ENCODE measurements at regions not wholly inside any gene's neighbourhood (a gene's known extent, or its start where the extent isn't known, plus 50 kb on each side); places are given as distances from the start of the nearest gene placed in this dataset.
"Not testable (repeated sequence)": the region's sequence is repeated elsewhere in the genome, so short reads cannot be mapped to it uniquely, and the experiment has no call there.

DNA sequence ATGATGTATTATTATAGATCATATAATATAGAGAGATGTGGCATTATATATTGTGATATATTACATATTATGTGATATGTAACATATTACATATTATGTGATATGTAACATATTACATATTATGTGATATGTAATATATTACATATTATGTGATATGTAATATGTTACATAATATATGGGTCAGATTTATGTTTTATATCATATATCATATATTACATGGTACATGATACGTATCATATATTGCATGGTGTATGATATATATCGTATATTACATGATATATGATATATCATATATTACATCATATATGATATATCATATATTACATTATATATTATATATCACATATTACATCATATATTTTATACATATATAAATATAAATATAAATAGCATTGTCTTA lies 164.1 kb upstream of the NEBL start:
- no peak for DNase-seq (ENCODE audit: low read depth)

DNA sequence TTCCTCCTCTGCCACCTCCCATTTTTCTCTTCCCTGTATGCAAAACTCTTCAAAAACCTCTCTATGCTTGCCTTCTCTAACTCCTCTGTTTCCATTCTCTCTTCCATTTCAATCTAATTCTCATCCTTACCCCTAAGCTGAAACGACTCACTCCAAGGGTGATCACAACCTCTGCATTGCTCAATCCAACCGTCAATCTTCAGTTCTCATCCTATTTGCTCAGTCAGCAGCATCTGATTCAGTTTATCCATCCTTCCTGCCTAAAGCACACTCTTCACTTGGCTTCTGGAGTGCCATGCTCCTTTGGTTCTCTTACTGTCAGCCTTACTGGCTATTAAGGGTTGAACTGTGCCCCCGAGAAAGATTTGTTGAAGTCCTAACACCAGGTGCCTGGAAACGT lies 163.5 kb upstream of the NEBL start:
- DNase-seq (ENCODE audit: low read depth), result no peak

DNA sequence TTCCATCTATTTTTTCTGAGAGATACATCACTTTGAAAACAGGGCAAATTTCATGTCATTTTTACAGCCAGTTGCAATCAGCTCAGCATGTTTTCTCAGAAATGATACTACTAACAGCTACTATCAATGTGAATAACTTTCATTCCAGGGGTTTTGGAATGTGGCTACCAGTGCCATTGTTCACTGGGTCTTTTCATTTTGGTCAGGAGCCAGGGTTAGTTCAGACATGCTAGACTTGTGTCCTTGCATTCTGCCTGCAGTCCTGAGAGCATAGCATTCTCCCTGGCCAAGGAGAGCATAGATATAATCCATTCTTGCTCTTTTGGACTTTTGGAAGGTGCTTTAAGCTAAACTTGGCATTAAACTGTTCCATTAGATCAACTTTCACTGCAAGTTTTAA lies 160.9 kb upstream of the NEBL start:
- DNase-seq (ENCODE audit: low read depth), result no peak

DNA sequence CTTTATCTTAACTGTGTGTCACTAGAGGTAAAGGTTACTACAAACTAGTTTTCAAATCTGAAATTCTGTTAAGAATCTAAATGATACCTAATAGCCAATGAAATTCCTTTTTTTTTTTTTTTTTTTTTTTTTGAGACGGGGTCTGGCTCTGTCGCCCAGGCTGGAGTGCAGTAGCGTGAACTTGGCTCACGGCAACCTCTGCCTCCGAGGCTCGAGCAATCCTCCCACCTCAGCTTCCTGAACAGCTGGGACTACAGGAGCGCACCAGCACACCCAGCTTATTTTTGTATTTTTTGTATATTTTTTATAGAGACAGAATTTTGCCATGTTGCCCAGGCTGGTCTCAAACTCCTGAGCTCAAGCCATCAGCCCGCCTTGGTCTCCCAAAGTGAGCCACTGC lies 160.3 kb upstream of the NEBL start:
- no peak for DNase-seq (ENCODE audit: low read depth)

DNA sequence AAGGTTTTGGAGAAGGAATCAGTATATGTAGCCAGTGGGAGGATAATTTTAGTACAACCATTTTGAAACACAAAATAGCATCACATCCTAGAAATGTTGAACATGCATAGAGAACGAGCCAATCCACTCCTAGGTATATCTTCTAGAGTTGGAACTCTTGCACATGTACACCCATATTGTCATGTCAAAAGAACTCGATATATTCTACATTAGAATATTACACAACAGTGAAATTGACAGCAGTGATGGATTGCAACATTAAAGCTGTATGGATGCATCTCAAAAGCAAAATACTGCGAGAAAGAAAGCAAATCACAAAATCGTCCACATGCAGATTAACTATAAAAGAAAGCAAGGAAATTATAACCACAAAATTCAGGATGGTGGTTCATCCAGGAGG lies 159.3 kb upstream of the NEBL start:
- DNase-seq (ENCODE audit: low read depth), result no peak

DNA sequence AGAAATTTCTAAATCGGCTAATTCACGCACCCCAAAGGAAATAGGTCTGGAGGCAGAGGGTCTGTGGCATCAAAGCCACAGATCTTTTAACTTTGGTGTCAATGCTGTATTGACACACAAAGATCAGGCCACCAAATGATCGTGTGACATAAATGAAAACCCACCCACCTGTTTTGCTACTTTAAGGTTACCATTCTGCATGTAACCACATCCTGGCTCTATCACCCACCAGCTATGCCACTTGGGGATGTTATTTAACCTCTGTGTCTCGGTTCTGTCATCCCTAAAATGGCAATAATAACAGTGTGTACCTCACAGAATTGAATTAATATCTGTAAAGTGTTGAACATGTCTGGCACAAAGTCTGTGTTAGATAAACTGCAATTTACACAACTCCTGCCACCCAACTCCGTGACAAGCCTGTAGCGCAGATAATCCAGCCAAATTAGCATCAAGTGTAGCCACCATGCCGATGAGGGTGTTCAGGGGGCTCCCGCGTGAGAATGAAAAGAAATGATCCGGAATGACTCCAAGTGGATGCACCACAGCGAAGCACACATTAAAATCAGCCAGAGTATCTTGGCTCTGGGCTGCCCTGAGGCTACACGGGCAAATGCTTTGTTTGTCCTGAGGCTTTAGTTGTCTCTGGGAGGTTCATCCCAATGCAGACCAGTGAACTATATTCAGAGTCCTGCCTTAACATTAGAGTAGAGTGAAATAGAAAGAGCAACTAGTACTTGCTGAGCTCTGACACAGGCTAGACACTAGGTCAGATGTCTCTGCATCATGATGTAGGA lies 158.4 kb upstream of the NEBL start:
- DNase-seq (ENCODE audit: low read depth), result no peak

DNA sequence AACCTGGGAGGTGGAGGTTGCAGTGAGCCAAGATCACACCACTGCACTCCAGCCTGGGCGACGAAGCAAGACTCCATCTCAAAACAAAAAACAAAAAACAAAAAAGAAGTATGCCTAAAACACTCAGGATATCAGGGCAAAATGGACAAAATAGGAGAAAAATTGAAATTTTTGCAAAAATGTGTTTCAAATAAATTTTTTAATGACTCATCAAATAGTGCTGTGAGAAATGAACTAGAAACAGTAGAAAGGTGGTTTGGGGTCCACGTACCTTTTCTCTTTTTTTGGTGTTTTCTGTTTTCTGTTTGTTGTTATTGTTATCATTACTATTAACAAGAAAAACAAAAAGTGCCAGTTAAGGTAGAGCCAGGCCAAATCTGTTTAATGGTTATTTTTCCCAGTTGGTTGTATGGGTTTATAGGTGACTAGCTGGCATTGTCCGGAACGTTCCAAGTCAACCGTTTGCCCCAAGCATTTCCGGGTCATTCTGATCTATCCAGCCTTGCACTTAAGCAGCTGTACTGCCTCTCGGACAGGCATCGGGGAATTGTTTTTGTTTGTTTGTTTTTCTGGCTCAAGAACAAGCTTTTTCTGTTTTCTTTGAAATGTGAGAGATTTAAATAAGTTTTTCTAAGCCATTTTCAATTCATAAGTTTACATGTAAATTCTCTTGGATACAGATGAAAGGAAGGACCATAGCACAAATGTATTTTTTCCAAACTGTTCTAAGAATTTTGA lies 157.0 kb upstream of the NEBL start:
- DNase-seq (ENCODE audit: low read depth), result no peak

DNA sequence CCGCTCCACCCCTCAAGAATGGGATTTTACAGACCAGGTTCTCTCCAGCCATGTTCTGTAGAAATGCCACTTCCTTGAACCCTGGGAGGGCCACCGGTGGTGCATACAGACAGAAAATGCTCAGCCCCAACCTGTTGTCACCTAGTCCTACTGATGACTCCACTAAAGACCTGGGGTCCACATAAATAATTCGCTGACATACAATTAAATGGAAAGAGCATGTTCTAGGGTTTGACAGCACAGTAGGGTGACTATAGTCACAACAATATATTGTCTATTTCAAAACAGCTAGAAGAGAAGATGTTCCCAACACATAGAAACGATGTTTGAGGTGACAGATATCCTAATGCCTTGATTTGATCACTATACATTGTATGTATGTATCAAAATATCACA lies 155.6 kb upstream of the NEBL start:
- no peak for DNase-seq (ENCODE audit: low read depth)

DNA sequence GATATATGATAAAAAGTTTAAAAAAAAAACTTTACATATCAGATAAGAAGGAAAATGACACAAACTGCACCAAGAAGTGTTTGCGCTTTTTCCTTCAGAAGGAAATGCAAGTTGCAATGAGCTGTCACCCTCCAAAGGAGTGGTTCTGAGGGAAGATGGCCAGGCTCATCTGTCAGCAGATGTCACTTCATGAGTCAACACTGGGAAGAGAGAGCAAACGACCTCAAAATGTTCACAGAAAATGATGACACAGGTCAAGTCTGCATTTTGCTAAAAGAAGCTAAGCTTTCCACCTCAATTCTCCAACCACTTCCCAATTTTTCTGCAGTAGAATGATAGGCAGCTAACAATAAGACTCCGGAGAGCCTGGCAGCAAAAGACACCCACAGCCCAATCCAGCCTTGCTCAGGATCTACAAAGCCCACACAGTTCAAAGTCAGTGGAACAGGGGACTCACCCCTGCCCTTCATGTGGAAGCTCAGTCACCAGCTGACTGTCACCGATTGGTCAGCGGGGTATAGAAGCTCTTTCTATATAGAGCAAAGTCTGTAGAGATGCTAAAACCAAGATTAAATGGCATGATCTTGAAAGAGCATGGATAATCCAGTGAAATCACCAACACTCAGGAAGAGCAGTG lies 155.1 kb upstream of the NEBL start:
- DNase-seq (ENCODE audit: low read depth), result no peak

DNA sequence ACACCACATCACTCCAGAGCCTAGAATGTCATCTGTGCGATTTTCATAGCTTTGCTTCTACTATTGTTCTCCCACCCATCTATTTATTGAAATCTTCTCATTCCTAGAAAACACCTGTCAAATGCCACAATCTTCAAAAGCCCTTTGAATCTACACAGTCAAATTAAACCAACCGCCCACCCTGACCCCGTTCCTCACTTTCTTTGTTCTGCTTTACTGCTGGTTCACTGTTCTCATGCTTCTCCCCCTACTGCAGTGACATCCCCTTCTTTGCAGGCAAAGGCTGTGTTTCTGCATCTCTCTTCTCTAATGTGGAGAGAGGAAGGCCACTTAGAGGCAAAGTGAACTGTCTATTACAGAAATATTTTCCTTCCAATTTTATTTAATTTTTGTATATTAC lies 152.4 kb upstream of the NEBL start:
- DNase-seq (ENCODE audit: low read depth), result no peak

DNA sequence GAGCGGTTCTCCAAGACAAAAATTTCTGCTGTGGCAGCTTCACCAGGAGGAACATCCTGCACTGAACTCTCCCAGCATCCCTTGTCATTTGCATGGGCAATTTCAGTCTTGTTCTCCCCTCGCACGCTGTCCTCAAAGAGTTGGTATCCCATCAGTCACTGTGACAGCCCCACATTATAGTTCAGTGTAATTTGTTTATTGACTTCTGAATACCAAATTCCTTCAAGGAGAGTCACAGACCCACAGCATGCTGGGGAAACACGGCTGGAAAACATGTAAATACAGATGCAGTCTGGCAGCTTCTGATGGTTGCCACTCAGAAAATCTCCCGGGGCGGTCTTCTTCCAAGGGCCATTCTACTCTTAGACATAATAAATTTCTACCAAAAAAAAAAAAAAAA lies 151.0 kb upstream of the NEBL start:
- DNase-seq (ENCODE audit: low read depth), result no peak

DNA sequence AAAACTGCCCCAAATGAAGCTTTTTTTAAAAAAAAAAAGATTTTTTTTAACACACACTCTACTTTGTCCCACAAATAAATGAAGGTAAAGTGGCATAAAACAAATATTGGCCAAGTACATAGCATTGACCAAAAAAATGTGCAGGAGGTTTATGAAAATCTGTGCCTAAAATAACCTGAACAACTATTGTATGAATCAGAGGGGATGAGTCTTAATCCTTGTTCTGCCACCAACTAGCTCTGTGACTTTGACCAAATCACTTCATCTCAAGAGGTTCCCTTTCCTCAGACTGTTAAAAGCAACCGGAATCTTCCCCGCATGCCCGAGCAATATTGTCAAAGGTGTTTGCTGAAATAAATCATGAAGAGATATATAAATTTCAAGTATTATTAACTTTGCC lies 150.4 kb upstream of the NEBL start:
- DNase-seq (ENCODE audit: low read depth), result no peak

DNA sequence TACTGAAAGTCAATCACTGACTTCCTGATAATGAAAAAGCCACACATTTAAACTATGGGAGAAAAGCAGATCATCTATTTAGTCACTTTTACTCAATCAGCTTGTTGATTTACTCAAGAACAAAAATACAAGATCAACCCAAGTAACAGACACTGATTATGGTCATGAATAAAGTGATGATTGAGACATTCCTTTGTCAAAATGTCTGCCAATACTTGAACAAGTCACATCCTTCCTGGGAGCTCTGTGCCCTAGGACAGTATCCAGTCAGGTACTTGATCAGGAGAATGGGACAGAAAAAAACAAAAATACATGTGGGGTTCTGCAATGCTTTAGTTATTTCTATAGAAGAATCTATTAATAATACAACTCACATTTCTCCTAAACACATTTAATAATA lies 150.0 kb upstream of the NEBL start:
- no peak for DNase-seq (ENCODE audit: low read depth)

DNA sequence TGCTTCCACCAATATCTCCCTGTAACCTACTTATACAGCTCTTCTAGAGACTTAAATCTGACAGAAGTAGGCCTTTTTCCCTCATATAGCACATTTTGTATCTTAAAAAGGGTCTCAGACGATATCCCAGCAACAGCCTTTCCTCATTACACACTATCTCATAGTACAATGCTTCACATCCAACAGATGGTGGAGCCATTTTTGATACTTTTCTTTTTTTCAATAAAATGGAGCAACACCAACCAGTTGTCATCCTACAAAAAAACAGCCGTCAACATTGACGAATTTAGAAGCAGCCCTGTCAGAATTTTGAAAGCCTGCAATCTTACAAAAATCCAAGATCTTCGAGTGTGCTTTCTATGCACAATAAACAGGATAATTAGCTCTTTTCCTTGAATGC lies 145.9 kb upstream of the NEBL start:
- no peak for DNase-seq (ENCODE audit: low read depth)

DNA sequence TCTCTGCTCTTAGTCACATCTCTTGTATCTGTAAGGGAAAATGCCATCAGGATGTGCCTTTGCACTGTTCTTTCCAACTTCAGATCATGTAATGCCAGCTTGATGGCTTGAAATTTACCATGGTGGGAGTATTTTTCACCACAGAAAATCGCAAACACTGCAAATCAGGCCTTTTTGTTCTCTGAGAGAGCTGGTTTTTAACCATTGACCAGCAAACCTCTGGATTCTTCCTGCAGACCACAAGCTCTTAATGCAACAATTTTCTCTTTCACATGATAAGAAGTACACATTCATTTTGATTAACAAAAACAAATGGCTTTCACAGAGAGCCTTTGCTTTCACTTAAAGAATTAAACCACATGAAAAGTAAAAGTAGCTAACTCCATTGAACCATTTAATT lies 145.4 kb upstream of the NEBL start:
- no peak for DNase-seq (ENCODE audit: low read depth)

DNA sequence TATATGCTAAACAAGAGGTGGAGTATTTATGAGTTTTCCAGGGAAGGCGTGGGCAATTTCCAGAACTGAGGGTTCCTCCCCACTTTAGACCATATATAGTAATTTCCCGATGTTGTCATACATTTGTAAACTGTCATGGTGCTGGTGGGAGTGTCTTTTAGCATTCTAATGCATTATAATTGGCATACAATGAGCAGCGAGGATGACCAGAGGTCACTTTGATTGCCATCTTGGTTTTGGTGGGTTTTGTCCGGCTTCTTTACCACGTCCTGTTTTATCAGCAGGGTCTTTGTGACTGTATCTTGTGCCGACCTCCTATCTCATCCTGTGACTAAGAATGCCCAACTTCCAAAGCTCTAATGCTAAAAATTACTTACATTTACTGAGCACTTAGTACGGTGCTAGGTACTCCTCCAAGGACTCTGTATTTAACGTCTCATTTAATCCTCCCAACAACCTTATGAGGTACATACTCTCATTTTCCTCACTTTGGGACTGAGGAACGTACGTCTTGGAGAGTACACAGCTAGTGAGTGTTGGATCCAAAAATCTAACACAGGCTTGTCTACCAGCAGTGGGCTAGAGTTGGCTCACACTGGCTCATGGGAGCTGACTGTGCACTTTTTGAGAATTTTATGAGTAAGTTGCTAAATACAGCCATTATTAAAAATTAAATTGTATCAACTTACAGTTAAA lies 144.8 kb upstream of the NEBL start:
- no peak for DNase-seq (ENCODE audit: low read depth)

DNA sequence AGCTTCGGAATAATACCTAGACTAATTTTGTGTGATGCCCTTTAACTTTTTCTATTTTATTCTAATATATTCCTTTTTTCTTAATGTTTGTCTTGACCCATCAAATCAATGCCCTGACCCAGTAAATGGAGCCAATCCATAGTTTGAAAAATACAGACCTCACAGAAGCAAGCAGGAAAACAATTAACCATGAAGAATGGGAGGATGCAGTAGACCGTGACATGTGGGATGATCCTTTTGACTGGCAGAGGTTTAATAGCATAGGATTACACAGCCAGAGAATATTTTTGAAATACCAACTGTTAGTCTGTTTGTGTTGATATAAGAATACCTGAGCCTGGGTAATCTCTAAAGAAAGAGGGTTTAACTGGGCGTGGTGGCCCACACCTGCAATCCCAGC lies 142.6 kb upstream of the NEBL start:
- DNase-seq (ENCODE audit: low read depth), result no peak

DNA sequence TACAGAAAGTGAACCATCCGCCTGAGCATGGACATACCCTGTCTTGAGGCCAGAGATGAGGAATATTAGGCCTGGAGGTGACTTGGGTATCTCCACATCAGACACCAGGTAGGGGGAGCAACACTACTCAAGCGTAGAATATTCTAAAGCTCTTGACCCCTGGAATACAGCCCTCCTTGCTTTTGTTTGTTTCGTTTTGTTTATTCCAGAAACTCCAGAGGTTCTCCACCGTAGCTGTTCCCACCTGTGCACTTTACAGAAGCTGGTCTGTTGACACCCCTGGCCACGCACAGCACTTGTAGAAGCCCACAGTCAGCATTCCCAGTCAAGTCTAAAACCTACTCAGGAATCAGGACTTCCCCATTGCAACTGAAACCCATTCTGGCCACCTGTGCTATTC lies 139.6 kb upstream of the NEBL start:
- no peak for DNase-seq (ENCODE audit: low read depth)

DNA sequence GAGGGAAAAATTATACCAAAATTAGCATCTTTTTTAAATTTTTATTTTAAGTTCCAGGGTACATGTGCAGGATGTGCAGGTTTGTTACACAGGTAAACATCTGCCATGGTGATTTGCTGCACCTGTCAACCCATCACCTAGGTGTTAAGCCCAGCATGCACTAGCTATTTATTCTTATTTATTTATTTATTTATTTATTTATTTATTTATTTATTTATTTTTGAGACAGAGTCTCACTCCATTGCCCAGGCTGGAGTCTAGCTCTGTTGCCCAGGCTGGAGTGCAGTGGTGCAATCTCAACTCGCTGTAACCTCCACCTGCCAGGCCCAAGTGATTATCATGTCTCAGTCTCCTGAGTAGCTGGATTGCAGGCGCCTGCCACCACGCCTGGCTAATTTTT lies 137.7 kb upstream of the NEBL start:
- DNase-seq (ENCODE audit: low read depth), result not testable (repeated sequence)

DNA sequence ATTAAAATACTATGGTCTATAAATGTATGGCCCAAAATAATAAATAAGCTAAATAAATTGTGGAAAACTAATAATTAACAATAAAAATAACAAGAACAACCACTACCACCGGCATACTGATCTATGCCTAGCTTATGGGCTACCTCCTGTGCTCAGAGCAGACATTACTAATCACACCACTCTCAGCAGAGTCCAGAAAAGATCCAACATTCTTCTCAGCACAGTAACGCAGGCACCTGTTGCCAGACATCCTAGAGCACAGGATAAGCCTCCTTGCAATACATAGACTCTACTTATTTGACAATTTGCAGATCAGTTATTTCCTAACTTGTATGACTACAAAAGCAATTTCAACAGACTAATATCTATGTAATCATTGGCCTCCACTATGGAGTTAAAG lies 137.1 kb upstream of the NEBL start:
- no peak for DNase-seq (ENCODE audit: low read depth)

DNA sequence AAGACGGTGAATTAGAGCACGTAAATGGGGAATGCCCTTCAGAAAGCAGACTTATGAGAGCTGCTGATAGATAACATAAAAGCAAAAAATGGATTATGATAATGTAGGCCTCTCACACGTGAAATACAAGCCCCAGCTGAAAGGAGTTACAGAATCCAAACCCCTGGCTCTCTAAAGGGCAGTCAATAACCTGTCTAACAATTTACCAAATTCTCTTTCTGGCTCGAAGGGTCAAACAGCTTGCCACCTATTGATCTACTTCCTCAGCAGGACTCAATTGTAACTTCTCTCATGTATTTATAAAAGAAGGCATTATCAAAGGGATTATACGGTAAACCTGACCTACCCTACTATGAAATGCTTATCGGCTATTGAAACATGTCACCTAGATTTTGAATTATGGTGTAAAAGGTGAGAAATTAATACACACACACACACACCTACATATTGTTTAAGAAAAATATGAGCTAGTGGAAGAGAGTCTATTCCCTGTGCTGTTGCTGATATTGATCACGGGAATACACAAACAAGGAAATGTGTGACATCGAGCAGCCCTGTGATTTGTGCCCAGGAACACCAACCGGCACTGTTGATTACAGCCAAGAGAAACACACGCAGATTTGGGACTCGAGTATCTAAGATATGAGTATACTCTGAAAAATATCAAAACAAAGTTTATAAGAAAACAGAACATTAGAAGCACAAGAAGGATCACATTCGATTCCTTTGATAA lies 135.6 kb upstream of the NEBL start:
- DNase-seq (ENCODE audit: low read depth), result no peak
